ENCODE measurements at regions not wholly inside any gene's neighbourhood (a gene's known extent, or its start where the extent isn't known, plus 50 kb on each side); places are given as distances from the start of the nearest gene placed in this dataset.
"Not testable (repeated sequence)": the region's sequence is repeated elsewhere in the genome, so short reads cannot be mapped to it uniquely, and the experiment has no call there.

GRCh38 chr6:8908638-8909037 is 473.3 kb upstream of the SLC35B3 start:
- in situ Hi-C loops (cut with HindIII; ENCODE audit: low sequenced_read_pairs): no loop called here
- no peak for DNase-seq (ENCODE audit: low spot score)

GRCh38 chr6:8906699-8907098 is 471.4 kb upstream of the SLC35B3 start:
- in situ Hi-C loops (cut with HindIII; ENCODE audit: low sequenced_read_pairs): no loop called here
- DNase-seq (ENCODE audit: low spot score): no peak

- no peak for DNase-seq (ENCODE audit: low spot score)
- in situ Hi-C loops (cut with HindIII; ENCODE audit: low sequenced_read_pairs): no loop called here
Measured at GRCh38 chr6:8905757-8906156, 470.4 kb upstream of the SLC35B3 start.

GRCh38 chr6:8904754-8905153 is 469.4 kb upstream of the SLC35B3 start:
- no peak for DNase-seq (ENCODE audit: low spot score)
- in situ Hi-C loops (cut with HindIII; ENCODE audit: low sequenced_read_pairs): no loop called here

GRCh38 chr6:8900056-8900455 is 464.7 kb upstream of the SLC35B3 start:
- in situ Hi-C loops (cut with HindIII; ENCODE audit: low sequenced_read_pairs): no loop called here
- DNase-seq (ENCODE audit: low spot score): no peak

- no peak for DNase-seq (ENCODE audit: low spot score)
Measured at GRCh38 chr6:8889514-8889913, 454.2 kb upstream of the SLC35B3 start.

GRCh38 chr6:8888468-8888867 is 453.1 kb upstream of the SLC35B3 start:
- in situ Hi-C loops (cut with HindIII; ENCODE audit: low sequenced_read_pairs): no loop called here
- DNase-seq (ENCODE audit: low spot score): no peak

More at GRCh38 chr6:8889514-8889913, 454.2 kb upstream of the SLC35B3 start:
- in situ Hi-C loops (cut with HindIII; ENCODE audit: low sequenced_read_pairs): no loop called here

GRCh38 chr6:8881663-8882062 is 446.3 kb upstream of the SLC35B3 start:
- in situ Hi-C loops (cut with HindIII; ENCODE audit: low sequenced_read_pairs): no loop called here

GRCh38 chr6:8879334-8879733 is 444.0 kb upstream of the SLC35B3 start:
- DNase-seq (ENCODE audit: low spot score): no peak
- in situ Hi-C loops (cut with HindIII; ENCODE audit: low sequenced_read_pairs): no loop called here

More at GRCh38 chr6:8881663-8882062, 446.3 kb upstream of the SLC35B3 start:
- DNase-seq (ENCODE audit: low spot score): no peak

- in situ Hi-C loops (cut with HindIII; ENCODE audit: low sequenced_read_pairs): no loop called here
- DNase-seq (ENCODE audit: low spot score): no peak
Measured at GRCh38 chr6:8875986-8876385, 440.6 kb upstream of the SLC35B3 start.

- DNase-seq (ENCODE audit: low spot score): no peak
- in situ Hi-C loops (cut with HindIII; ENCODE audit: low sequenced_read_pairs): no loop called here
Measured at GRCh38 chr6:8872589-8872988, 437.2 kb upstream of the SLC35B3 start.

GRCh38 chr6:8865451-8865850 is 430.1 kb upstream of the SLC35B3 start:
- DNase-seq (ENCODE audit: low spot score): no peak
- in situ Hi-C loops (cut with HindIII; ENCODE audit: low sequenced_read_pairs): no loop called here

GRCh38 chr6:8860671-8861070 is 425.3 kb upstream of the SLC35B3 start:
- in situ Hi-C loops (cut with HindIII; ENCODE audit: low sequenced_read_pairs): no loop called here
- no peak for DNase-seq (ENCODE audit: low spot score)

GRCh38 chr6:8859501-8859900 is 424.2 kb upstream of the SLC35B3 start:
- DNase-seq (ENCODE audit: low spot score): no peak
- in situ Hi-C loops (cut with HindIII; ENCODE audit: low sequenced_read_pairs): no loop called here

- no peak for DNase-seq (ENCODE audit: low spot score)
- in situ Hi-C loops (cut with HindIII; ENCODE audit: low sequenced_read_pairs): no loop called here
Measured at GRCh38 chr6:8858854-8859331, 423.5 kb upstream of the SLC35B3 start.

- in situ Hi-C loops (cut with HindIII; ENCODE audit: low sequenced_read_pairs): no loop called here
- DNase-seq (ENCODE audit: low spot score): no peak
Measured at GRCh38 chr6:8857160-8857559, 421.8 kb upstream of the SLC35B3 start.

GRCh38 chr6:8855411-8855810 is 420.1 kb upstream of the SLC35B3 start:
- no peak for DNase-seq (ENCODE audit: low spot score)

GRCh38 chr6:8852332-8852731 is 417.0 kb upstream of the SLC35B3 start:
- DNase-seq (ENCODE audit: low spot score): no peak
- in situ Hi-C loops (cut with HindIII; ENCODE audit: low sequenced_read_pairs): no loop called here

More at GRCh38 chr6:8855411-8855810, 420.1 kb upstream of the SLC35B3 start:
- in situ Hi-C loops (cut with HindIII; ENCODE audit: low sequenced_read_pairs): no loop called here

GRCh38 chr6:8846680-8847079 is 411.3 kb upstream of the SLC35B3 start:
- in situ Hi-C loops (cut with HindIII; ENCODE audit: low sequenced_read_pairs); DNase-seq (ENCODE audit: low spot score): not testable (repeated sequence)

- in situ Hi-C loops (cut with HindIII; ENCODE audit: low sequenced_read_pairs): no loop called here
- no peak for DNase-seq (ENCODE audit: low spot score)
Measured at GRCh38 chr6:8845690-8846089, 410.3 kb upstream of the SLC35B3 start.

- in situ Hi-C loops (cut with HindIII; ENCODE audit: low sequenced_read_pairs): no loop called here
Measured at GRCh38 chr6:8844968-8845367, 409.6 kb upstream of the SLC35B3 start.

GRCh38 chr6:8839626-8840025 is 404.3 kb upstream of the SLC35B3 start:
- DNase-seq (ENCODE audit: low spot score): no peak
- in situ Hi-C loops (cut with HindIII; ENCODE audit: low sequenced_read_pairs): no loop called here

More at GRCh38 chr6:8844968-8845367, 409.6 kb upstream of the SLC35B3 start:
- no peak for DNase-seq (ENCODE audit: low spot score)

All from G401 (cell line).